Esophagus muscularis mucosa (tissue), 4 donors: ENCODE measurements at regions not wholly inside any gene's neighbourhood (a gene's known extent, or its start where the extent isn't known, plus 50 kb on each side); places are given as distances from the start of the nearest gene placed in this dataset.

ENCODE experiments used
- DNase-seq: peaks from one replicate; pipeline ENCODE4 v3.0.0-alpha.2; 2017; ENCODE audit errors: extremely low spot score
- H3K27ac ChIP-seq, 4 donors: fragments of 200-600 bp; sonication (generic); replicated peaks in 1 of 4; 1 replicate in 3 of 4; 2 replicates in 1 of 4; pipeline ENCODE4 v1.5.1; 2016 to 2019; ENCODE audit warnings: mild to moderate bottlenecking in 1 of 4
- H3K27me3 ChIP-seq, 4 donors: fragments of 200-600 bp; sonication (generic); one replicate each; pipeline versions ENCODE4 v1.5.1 to v1.6.0; 2016 to 2019
- H3K36me3 ChIP-seq, 4 donors: fragments of 200-600 bp; sonication (generic); one replicate each; pipeline ENCODE4 v1.5.1; 2016 to 2019
- H3K4me1 ChIP-seq, 4 donors: fragments of 200-600 bp; sonication (generic); one replicate each; pipeline ENCODE4 v1.5.1; 2016 to 2019
- H3K4me3 ChIP-seq, 4 donors: fragments of 200-600 bp; sonication (generic); 1 replicate in 2 of 4; 2 replicates in 2 of 4; pipeline ENCODE4 v1.5.1; 2016 to 2019; ENCODE audit warnings: mild to moderate bottlenecking in 4 of 4, moderate library complexity in 1 of 4
- H3K9me3 ChIP-seq, 4 donors: fragments of 200-600 bp; sonication (generic); 1 replicate in 3 of 4; 2 replicates in 1 of 4; pipeline ENCODE4 v1.5.1; 2016 to 2019
- EP300 ChIP-seq: sonication (generic); formaldehyde crosslinking; IDR thresholded peaks from one replicate; pipeline ENCODE4 v1.6.1; 2017; ENCODE audit warnings: antibody characterized with exemption
- POLR2A ChIP-seq: fragments of 450-650 bp; IDR thresholded peaks from one replicate; pipeline ENCODE4 v1.6.1; 2017; ENCODE audit warnings: antibody characterized with exemption, moderate library complexity, mild to moderate bottlenecking, low read depth
- POLR2AphosphoS5 ChIP-seq, 2 donors: sonication (generic); formaldehyde crosslinking; IDR thresholded peaks; one replicate each; pipeline ENCODE4 v1.6.1; 2017; ENCODE audit warnings: antibody characterized with exemption in 2 of 2
- WGBS: methylation state at CpG from one replicate; pipeline ENCODE4 v1.1.5; 2018; 5-methylcytosine and 5-hydroxymethylcytosine counted together
- intact Hi-C: fragments of 100-400 bp; cut with DNase I; formaldehyde crosslinking; loops from one replicate; pipeline ENCODE4 v1.15.1; 2023
- TF ChIP-seq, protein P1 (sequence below), 3 experiments: fragments of 200-600 bp in 2 of 3; fragments of 450-650 bp in 1 of 3; sonication (generic) in 2 of 3; IDR thresholded peaks; one replicate each; pipeline ENCODE4 v1.5.1; 2017 to 2019; ENCODE audit warnings: antibody characterized with exemption in 3 of 3, mild to moderate bottlenecking in 2 of 3, moderate library complexity in 1 of 3

- 51% methylated on average over 2 of the region's 2 CpGs for WGBS
- H3K4me1 ChIP-seq = no peaks in the 10 kb centered on the region
- H3K4me3 ChIP-seq = no peak overlapping the region
- H3K9me3 ChIP-seq = peaks cover 0 to 12% (median 4%) of the 10 kb centered on the region in 4 donors
- no peak overlapping the region for H3K27ac ChIP-seq
- H3K27me3 ChIP-seq = no peaks in the 10 kb centered on the region
- H3K36me3 ChIP-seq = no peaks in the 10 kb centered on the region
- TF ChIP-seq, protein P1, sequence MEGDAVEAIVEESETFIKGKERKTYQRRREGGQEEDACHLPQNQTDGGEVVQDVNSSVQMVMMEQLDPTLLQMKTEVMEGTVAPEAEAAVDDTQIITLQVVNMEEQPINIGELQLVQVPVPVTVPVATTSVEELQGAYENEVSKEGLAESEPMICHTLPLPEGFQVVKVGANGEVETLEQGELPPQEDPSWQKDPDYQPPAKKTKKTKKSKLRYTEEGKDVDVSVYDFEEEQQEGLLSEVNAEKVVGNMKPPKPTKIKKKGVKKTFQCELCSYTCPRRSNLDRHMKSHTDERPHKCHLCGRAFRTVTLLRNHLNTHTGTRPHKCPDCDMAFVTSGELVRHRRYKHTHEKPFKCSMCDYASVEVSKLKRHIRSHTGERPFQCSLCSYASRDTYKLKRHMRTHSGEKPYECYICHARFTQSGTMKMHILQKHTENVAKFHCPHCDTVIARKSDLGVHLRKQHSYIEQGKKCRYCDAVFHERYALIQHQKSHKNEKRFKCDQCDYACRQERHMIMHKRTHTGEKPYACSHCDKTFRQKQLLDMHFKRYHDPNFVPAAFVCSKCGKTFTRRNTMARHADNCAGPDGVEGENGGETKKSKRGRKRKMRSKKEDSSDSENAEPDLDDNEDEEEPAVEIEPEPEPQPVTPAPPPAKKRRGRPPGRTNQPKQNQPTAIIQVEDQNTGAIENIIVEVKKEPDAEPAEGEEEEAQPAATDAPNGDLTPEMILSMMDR (IDR thresholded peaks at IDR 0.05) = no peak
- no peak for TF ChIP-seq POLR2AphosphoS5 (IDR thresholded peaks at IDR 0.05)
- TF ChIP-seq POLR2A = no peak
- TF ChIP-seq EP300 = no peak
- intact Hi-C loops = no loop called here
- DNase-seq = no peak
These were observed 177.0 kb upstream of the C16orf82 start for GRCh38 chr16:26889740-26890139.

- no peaks in the 10 kb centered on the region for H3K9me3 ChIP-seq
- no peaks in the 10 kb centered on the region for H3K27me3 ChIP-seq
- H3K4me1 ChIP-seq = no peaks in the 10 kb centered on the region
- H3K27ac ChIP-seq = no peak overlapping the region
- no peaks in the 10 kb centered on the region for H3K36me3 ChIP-seq
- DNase-seq = no peak
- no peak for TF ChIP-seq POLR2A
- no peak for TF ChIP-seq EP300
- TF ChIP-seq, protein P1 (IDR thresholded peaks at IDR 0.05) = no peak
- intact Hi-C loops = no loop called here
- H3K4me3 ChIP-seq = no peak overlapping the region
These were observed 168.5 kb upstream of the C16orf82 start for GRCh38 chr16:26898200-26898599.

DNA sequence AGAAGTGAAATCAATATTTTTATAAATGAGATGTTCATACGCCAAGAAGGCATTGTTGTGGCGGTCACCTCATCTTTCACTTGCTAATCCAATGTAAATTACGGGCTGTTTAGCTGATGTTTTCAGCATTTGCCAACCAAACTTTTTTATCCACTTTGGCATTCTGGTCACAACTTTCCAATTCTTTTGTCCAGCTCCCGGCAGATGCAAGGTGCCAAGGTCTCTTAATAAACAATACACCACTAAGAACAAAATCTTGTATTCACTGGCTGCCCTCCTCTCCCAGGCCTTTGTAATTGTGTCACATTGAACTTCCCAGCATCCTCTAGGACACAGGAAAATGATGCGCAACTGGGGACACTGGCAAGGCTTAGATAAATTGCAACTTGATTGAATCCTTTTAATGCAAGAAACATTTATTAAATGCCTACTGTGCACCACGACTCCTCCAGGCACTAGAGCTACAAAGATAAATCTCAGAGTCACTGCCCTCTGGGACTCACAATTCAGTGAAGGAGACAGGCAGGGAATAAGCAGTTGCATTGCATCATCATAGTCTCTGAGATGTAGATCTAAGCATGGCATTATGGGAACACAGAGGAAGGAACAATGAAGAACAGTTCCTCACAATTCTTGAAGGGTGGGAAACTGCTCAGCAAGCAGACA is 165.4 kb upstream of the C16orf82 start:
- Histone ChIP-seq H3K27ac (no peak overlapping the region), H3K4me1 (no peaks in the 10 kb centered on the region), H3K4me3 (no peak overlapping the region), H3K27me3 (no peaks in the 10 kb centered on the region), H3K36me3 (no peaks in the 10 kb centered on the region), H3K9me3 (no peaks in the 10 kb centered on the region)
- no peak for TF ChIP-seq POLR2AphosphoS5 (IDR thresholded peaks at IDR 0.05)
- no peak for TF ChIP-seq EP300
- TF ChIP-seq POLR2A = no peak
- TF ChIP-seq, protein P1 (IDR thresholded peaks at IDR 0.05) = no peak
- 74% methylated on average over 6 of the region's 6 CpGs for WGBS
- DNase-seq = no peak
- intact Hi-C loops = no loop called here

DNA sequence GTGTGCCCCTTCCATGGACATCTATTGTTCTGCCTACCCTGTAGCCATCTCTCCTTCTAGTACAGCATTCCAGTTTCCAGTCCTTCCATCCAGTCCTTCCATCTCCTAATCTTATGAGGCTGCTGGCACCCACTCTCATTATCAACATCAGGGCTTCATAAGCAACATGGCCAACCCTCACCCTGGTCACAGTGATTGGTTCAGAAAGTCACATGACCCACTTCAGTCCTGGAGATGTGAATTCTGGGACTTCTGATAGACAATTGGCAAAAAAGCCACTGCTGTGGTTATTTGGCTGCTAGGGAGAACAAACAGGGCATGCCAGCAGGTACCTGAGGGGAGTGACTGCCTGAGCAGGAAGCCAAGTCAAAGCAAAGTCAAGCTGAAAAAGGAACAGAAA is 164.7 kb upstream of the C16orf82 start:
- Histone ChIP-seq H3K27me3 (no peaks in the 10 kb centered on the region), H3K9me3 (no peaks in the 10 kb centered on the region), H3K36me3 (no peaks in the 10 kb centered on the region), H3K4me1 (no peaks in the 10 kb centered on the region), H3K27ac (no peak overlapping the region), H3K4me3 (no peak overlapping the region)
- no peak for DNase-seq
- TF ChIP-seq POLR2AphosphoS5 (IDR thresholded peaks at IDR 0.05) = no peak
- TF ChIP-seq POLR2A = no peak
- TF ChIP-seq, protein P1 (IDR thresholded peaks at IDR 0.05) = no peak
- no peak for TF ChIP-seq EP300
- intact Hi-C loops = no loop called here

- DNase-seq = no peak
- no peaks in the 10 kb centered on the region for H3K9me3 ChIP-seq
- 71% methylated on average over 2 of the region's 2 CpGs for WGBS
- H3K27ac ChIP-seq = no peak overlapping the region
- TF ChIP-seq POLR2AphosphoS5 (IDR thresholded peaks at IDR 0.05) = no peak
- TF ChIP-seq EP300 = no peak
- TF ChIP-seq POLR2A = no peak
- TF ChIP-seq, protein P1 (IDR thresholded peaks at IDR 0.05) = no peak
- H3K4me1 ChIP-seq = no peaks in the 10 kb centered on the region
- H3K36me3 ChIP-seq = no peaks in the 10 kb centered on the region
- intact Hi-C loops = no loop called here
- H3K4me3 ChIP-seq = no peak overlapping the region
- peaks cover 0 to 12% (median 0%) of the 10 kb centered on the region in 4 donors for H3K27me3 ChIP-seq
These were observed 161.4 kb upstream of the C16orf82 start for GRCh38 chr16:26905336-26905735.
